Fibroblast of mammary gland (primary cell): ENCODE measurements at regions not wholly inside any gene's neighbourhood (a gene's known extent, or its start where the extent isn't known, plus 50 kb on each side); places are given as distances from the start of the nearest gene placed in this dataset.
"Not testable (repeated sequence)": the region's sequence is repeated elsewhere in the genome, so short reads cannot be mapped to it uniquely, and the experiment has no call there.

Experiments
- DNase-seq: peaks from one replicate; pipeline ENCODE4 v3.0.0-alpha.2; 2010; ENCODE audit warnings: low read depth
- H3K4me3 ChIP-seq: 2 replicates; pipeline ENCODE4 v1.5.1; 2011; ENCODE audit warnings: low read depth, mild to moderate bottlenecking, low read length, moderate library complexity; ENCODE audit not compliant: control insufficient read depth
- CTCF ChIP-seq: conservative IDR thresholded peaks from 2 replicates; pipeline ENCODE4 v1.5.1; 2011; ENCODE audit warnings: low read depth, low read length, inconsistent platforms; ENCODE audit not compliant: control insufficient read depth, insufficient read depth

DNA sequence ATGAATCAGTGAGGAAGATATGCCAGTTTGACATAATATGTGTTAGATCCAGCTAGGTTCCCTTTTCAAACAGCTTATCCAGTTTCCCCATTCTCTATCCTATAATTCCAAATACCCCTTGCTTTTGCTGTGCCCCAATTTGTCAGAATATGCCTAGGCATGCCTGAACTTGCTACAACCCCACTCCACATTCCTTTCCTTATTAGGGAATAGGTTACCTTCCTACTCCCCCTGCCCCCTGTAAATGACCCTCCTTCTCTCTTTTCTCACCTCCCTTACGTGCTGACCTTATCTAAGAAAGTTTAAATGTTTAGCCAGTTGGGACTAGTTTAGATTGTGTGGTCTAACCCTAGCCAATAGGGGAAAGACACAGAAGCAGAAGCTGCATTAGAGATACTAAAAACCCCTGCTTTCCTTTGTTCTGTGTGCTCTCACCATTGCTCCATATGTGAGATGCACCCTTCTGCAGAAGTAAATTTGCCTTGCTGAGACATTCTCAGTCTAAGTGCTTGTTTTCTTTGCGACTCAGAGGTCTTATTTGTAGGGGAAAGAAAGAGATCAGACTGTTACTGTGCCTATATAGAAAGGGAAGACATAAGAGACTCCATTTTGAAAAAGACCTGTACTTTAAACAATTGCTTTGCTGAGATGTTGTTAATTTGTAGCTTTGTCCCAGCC lies 267.8 kb downstream of the SH2D4B start:
- DNase-seq, result no peak
- no peak for TF ChIP-seq CTCF
- H3K4me3 ChIP-seq, result no peak overlapping the region

- no peak for TF ChIP-seq CTCF
- no peak overlapping the region for H3K4me3 ChIP-seq
- no peak for DNase-seq
These were observed 276.5 kb downstream of the SH2D4B start for GRCh38 chr10:80814147-80814652.

DNA sequence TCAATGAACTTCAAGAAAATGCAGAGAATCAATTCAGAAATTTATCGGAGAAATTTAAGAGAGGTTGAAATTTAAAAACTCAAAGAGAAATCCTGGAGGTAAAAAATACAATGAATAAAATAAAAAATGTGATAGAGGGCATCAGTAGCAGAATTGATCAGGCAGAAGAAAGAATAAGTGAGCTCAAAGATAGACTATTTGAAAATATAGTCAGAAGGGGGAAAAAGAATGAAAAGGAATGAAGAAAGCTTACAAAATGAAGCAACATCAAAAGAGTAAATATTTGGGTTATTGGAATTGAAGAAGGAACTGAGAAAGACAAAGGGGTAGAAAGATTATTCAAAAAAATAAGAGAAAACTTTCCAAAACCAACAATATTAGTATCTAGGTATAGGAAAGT lies 291.4 kb downstream of the SH2D4B start:
- no peak for TF ChIP-seq CTCF
- DNase-seq, result no peak

GRCh38 chr10:80829562-80829961 lies 291.9 kb downstream of the SH2D4B start:
- no peak for TF ChIP-seq CTCF

More for the DNA sequence above, 291.4 kb downstream of the SH2D4B start:
- no peak overlapping the region for H3K4me3 ChIP-seq

GRCh38 chr10:80832693-80833092 lies 295.0 kb downstream of the SH2D4B start:
- DNase-seq, H3K4me3 ChIP-seq: not testable (repeated sequence)

More at GRCh38 chr10:80829562-80829961, 291.9 kb downstream of the SH2D4B start:
- no peak overlapping the region for H3K4me3 ChIP-seq
- no peak for DNase-seq

DNA sequence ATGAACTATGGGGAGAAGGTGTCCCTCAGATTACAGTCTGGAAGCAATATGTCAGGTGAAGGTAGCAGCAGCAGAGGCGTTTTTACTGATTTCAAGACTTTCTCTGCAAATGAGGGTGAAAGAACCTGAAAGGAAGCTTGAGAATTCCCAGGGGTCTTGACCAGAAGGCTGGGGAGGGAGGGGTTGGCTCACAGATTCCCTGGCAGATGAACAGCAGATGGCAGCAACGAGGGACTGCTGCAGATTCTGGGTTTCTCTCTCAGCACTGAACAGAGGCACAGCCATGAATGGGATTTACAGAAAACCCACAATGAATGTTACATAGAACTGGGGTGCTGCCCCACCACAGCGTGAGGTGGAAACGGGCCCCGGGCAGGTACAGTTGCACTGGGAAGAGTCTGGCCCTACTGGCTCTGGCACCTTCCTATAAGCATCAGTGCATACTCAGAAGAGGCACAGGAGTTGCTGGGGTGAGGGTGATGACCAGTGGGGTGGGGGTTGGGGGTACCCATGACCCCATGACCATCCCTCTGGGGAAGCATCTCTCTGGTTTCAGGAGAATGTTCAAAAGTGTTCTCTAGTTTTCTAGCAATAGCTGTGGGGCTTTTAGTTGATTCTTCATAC lies 317.8 kb downstream of the SH2D4B start:
- no peak for TF ChIP-seq CTCF
- no peak overlapping the region for H3K4me3 ChIP-seq
- no peak for DNase-seq

DNA sequence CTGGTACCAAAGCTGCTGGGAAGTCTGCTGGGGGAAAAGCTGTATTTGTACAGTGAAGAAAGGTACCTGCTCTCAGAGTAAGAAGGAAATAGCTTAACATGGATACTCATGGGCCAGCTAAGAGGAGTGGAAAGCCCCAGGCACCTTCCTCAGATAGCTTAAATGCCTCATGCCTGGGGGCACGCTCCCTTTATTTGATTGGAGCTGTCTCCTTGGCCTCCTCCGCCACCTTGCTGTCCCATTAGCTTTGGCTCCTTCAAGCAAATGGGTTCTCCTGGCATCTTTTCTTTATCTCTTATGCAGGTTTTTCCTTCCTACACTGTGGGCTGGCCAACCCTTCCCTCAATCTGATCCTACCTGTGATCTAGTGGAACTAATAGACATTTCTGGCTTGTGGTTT lies 318.5 kb downstream of the SH2D4B start:
- no peak for TF ChIP-seq CTCF
- no peak overlapping the region for H3K4me3 ChIP-seq

DNA sequence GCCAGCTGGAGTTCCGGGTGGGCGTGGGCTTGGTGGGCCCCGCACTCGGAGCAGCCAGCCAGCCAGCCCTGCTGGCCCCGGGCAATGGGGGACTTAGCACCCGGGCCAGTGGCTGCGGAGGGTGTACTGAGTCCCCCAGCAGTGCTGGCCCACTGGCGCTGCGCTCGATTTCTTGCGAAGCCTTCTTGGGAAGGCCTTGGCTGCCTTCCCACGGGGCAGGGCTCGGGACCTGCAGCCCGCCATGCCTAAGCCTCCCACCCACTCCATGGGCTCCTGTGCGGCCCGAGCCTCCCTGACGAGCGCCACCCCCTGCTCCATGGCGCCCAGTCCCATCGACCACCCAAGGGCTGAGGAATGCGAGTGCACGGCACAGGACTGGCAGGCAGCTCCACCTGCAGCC lies 321.6 kb downstream of the SH2D4B start:
- not testable (repeated sequence) for DNase-seq, H3K4me3 ChIP-seq

More for the DNA sequence above, 318.5 kb downstream of the SH2D4B start:
- DNase-seq, result no peak
